Kidney epithelial cell (primary cell): ENCODE measurements at regions not wholly inside any gene's neighbourhood (a gene's known extent, or its start where the extent isn't known, plus 50 kb on each side); places are given as distances from the start of the nearest gene placed in this dataset.

ENCODE experiments used
- DNase-seq: peaks from one replicate; pipeline ENCODE4 v3.0.0-alpha.2; 2010; ENCODE audit warnings: low read depth
- H3K27me3 ChIP-seq: 2 replicates; pipeline ENCODE4 v1.6.0; 2011; ENCODE audit warnings: low read length; ENCODE audit not compliant: control insufficient read depth, insufficient read depth
- H3K36me3 ChIP-seq: 2 replicates; pipeline ENCODE4 v1.5.1; 2011; ENCODE audit warnings: low read length; ENCODE audit not compliant: control insufficient read depth, insufficient read depth
- H3K4me3 ChIP-seq: 2 replicates; pipeline ENCODE4 v1.5.1; 2011; ENCODE audit warnings: low read depth, mild to moderate bottlenecking, control low read depth, low read length
- CTCF ChIP-seq: IDR thresholded peaks from 2 replicates; pipeline ENCODE4 v1.5.1; 2011; ENCODE audit warnings: mild to moderate bottlenecking, moderate library complexity, low read length, control low read depth, inconsistent platforms; ENCODE audit not compliant: insufficient read depth, poor library complexity, severe bottlenecking

GRCh38 chr15:98263787-98264186 is 303.3 kb downstream of the ARRDC4 start:
- no peak overlapping the region for H3K4me3 ChIP-seq
- no peak for TF ChIP-seq CTCF
- no peaks in the 10 kb centered on the region for H3K27me3 ChIP-seq
- H3K36me3 ChIP-seq: no peaks in the 10 kb centered on the region
- no peak for DNase-seq

GRCh38 chr15:98266295-98266694 is 305.8 kb downstream of the ARRDC4 start:
- no peaks in the 10 kb centered on the region for H3K36me3 ChIP-seq
- no peak for TF ChIP-seq CTCF
- DNase-seq: no peak
- no peaks in the 10 kb centered on the region for H3K27me3 ChIP-seq
- H3K4me3 ChIP-seq: no peak overlapping the region

- DNase-seq: no peak
- Histone ChIP-seq H3K36me3 (no peaks in the 10 kb centered on the region), H3K27me3 (no peaks in the 10 kb centered on the region), H3K4me3 (no peak overlapping the region)
- no peak for TF ChIP-seq CTCF
Observed at GRCh38 chr15:98268163-98268562, 307.7 kb downstream of the ARRDC4 start.

GRCh38 chr15:98272625-98273024 is 312.1 kb downstream of the ARRDC4 start:
- no peaks in the 10 kb centered on the region for H3K27me3 ChIP-seq
- H3K36me3 ChIP-seq: no peaks in the 10 kb centered on the region
- no peak overlapping the region for H3K4me3 ChIP-seq
- DNase-seq: no peak
- no peak for TF ChIP-seq CTCF

- no peak for DNase-seq
- H3K27me3 ChIP-seq: no peaks in the 10 kb centered on the region
- H3K4me3 ChIP-seq: no peak overlapping the region
- H3K36me3 ChIP-seq: no peaks in the 10 kb centered on the region
- no peak for TF ChIP-seq CTCF
Observed at GRCh38 chr15:98276018-98276417, 315.5 kb downstream of the ARRDC4 start.

- DNase-seq: no peak
Observed at GRCh38 chr15:98277602-98278001, 317.1 kb downstream of the ARRDC4 start.

More at GRCh38 chr15:98277602-98278001, 317.1 kb downstream of the ARRDC4 start:
- H3K4me3 ChIP-seq: no peak overlapping the region
- no peaks in the 10 kb centered on the region for H3K36me3 ChIP-seq
- no peaks in the 10 kb centered on the region for H3K27me3 ChIP-seq
- no peak for TF ChIP-seq CTCF
